ENCODE measurements at regions not wholly inside any gene's neighbourhood (a gene's known extent, or its start where the extent isn't known, plus 50 kb on each side); places are given as distances from the start of the nearest gene placed in this dataset.

- H3K4me3 ChIP-seq (ENCODE audit: control insufficient read depth, low read depth, low read length): no peak overlapping the region
- DNase-seq (ENCODE audit: low read depth): no peak
- no peak for TF ChIP-seq CTCF (IDR thresholded peaks at IDR 0.05; ENCODE audit: control insufficient read depth, insufficient read depth, low read depth, low read length, missing control alignments)
These were observed 228.4 kb upstream of the TAC1 start for GRCh38 chr7:97503367-97504094.

GRCh38 chr7:97506728-97507127 is 225.2 kb upstream of the TAC1 start:
- DNase-seq (ENCODE audit: low read depth): no peak
- TF ChIP-seq CTCF (IDR thresholded peaks at IDR 0.05; ENCODE audit: control insufficient read depth, insufficient read depth, low read depth, low read length, missing control alignments): no peak
- no peak overlapping the region for H3K4me3 ChIP-seq (ENCODE audit: control insufficient read depth, low read depth, low read length)

- no peak for DNase-seq (ENCODE audit: low read depth)
- no peak overlapping the region for H3K4me3 ChIP-seq (ENCODE audit: control insufficient read depth, low read depth, low read length)
- no peak for TF ChIP-seq CTCF (IDR thresholded peaks at IDR 0.05; ENCODE audit: control insufficient read depth, insufficient read depth, low read depth, low read length, missing control alignments)
These were observed 219.3 kb upstream of the TAC1 start for GRCh38 chr7:97512441-97513207.

- no peak for TF ChIP-seq CTCF (IDR thresholded peaks at IDR 0.05; ENCODE audit: control insufficient read depth, insufficient read depth, low read depth, low read length, missing control alignments)
- H3K4me3 ChIP-seq (ENCODE audit: control insufficient read depth, low read depth, low read length): no peak overlapping the region
- no peak for DNase-seq (ENCODE audit: low read depth)
These were observed 218.6 kb upstream of the TAC1 start for GRCh38 chr7:97513326-97513725.

- TF ChIP-seq CTCF (IDR thresholded peaks at IDR 0.05; ENCODE audit: control insufficient read depth, insufficient read depth, low read depth, low read length, missing control alignments): no peak
- no peak overlapping the region for H3K4me3 ChIP-seq (ENCODE audit: control insufficient read depth, low read depth, low read length)
- no peak for DNase-seq (ENCODE audit: low read depth)
These were observed 190.7 kb upstream of the TAC1 start for GRCh38 chr7:97541188-97541587.

- no peak overlapping the region for H3K4me3 ChIP-seq (ENCODE audit: control insufficient read depth, low read depth, low read length)
- DNase-seq (ENCODE audit: low read depth): no peak
- TF ChIP-seq CTCF (IDR thresholded peaks at IDR 0.05; ENCODE audit: control insufficient read depth, insufficient read depth, low read depth, low read length, missing control alignments): no peak
These were observed 175.9 kb upstream of the TAC1 start for GRCh38 chr7:97555857-97556421.
